ENCODE measurements at regions not wholly inside any gene's neighbourhood (a gene's known extent, or its start where the extent isn't known, plus 50 kb on each side); places are given as distances from the start of the nearest gene placed in this dataset.
"Not testable (repeated sequence)": the region's sequence is repeated elsewhere in the genome, so short reads cannot be mapped to it uniquely, and the experiment has no call there.

DNA sequence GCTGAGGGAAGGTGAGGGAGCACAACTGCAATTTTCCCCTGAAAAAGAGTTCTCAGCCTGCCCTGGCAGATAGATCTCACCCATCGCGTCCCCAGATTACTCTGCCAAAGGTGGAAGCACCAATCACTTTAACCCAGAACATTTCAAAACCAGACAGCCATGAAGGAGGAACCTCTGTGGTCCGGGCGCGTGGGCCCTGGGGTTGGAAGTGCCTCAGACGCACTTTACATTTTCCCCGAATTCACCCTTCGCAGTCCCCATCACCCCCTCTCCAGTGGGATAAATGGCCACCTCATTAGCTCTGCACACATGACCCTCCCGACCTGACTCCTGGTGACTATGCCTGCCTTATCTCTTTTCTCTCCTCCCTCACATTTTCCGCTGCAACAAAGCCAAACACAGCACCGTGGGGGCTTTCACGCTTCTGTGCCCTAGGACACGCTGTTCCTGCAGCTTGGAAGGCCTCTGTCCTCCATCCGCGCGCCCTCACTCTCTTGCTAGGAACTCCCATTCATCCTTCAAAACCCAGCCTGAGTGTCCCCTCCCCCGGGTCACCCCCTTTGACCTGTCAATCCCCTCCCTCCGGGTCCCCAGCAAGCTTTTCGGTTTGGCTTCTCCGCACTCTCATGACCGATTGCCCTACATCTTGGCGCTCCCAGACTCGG lies 68.2 kb upstream of the SPDYE9 start:
- not testable (repeated sequence) for H3K4me1 ChIP-seq (ENCODE audit: insufficient read depth, low read length); H3K9me3 ChIP-seq (ENCODE audit: control insufficient read depth, insufficient read depth, low read length); H3K36me3 ChIP-seq (ENCODE audit: insufficient read depth, low read length)
- H3K9ac ChIP-seq (ENCODE audit: low read depth, low read length), result peak overlapping the region; percentile 47; the same call in 1 of the 2 replicates

DNA sequence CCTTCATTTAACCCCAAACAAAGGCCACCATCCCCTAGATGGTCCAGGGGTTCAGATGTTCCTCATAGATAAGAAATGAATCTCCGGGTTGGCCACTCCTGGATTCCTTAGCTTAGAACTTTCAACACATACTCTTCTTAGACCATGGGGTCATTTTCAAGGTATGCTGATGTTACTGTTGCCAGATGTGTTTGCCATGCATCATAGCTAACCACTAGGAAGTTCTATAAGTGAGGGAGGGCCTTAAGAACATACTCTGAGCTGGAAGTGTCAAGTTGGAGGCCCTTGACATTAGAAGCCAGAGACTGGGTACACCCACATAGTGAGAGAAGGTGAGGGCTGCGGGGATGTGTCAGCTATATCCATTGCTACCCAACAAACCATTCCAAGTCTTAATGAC lies 62.7 kb upstream of the SPDYE9 start:
- not testable (repeated sequence) for H3K9me3 ChIP-seq (ENCODE audit: control insufficient read depth, insufficient read depth, low read length); H3K9ac ChIP-seq (ENCODE audit: low read depth, low read length); H3K36me3 ChIP-seq (ENCODE audit: insufficient read depth, low read length); H3K4me1 ChIP-seq (ENCODE audit: insufficient read depth, low read length)

DNA sequence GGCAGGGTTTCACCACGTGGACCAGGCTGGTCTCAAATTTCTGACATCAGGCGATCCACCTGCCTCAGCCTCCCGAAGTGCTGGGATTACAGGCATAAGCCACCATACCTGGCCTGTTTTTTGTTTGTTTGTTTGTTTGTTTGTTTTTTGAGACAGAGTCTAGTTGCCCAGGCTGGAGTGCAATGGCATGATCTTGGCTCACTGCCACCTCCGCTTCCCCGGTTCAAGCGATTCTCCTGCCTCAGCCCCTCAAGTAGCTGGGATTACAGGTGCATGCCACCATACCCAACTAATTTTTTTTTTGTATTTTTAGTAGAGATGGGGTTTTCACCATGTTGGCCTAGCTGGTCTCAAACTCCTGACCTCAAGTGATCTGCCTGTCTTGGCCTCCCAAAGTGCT lies 61.8 kb upstream of the SPDYE9 start:
- not testable (repeated sequence) for H3K9me3 ChIP-seq (ENCODE audit: control insufficient read depth, insufficient read depth, low read length); H3K4me1 ChIP-seq (ENCODE audit: insufficient read depth, low read length); H3K9ac ChIP-seq (ENCODE audit: low read depth, low read length); H3K36me3 ChIP-seq (ENCODE audit: insufficient read depth, low read length)

DNA sequence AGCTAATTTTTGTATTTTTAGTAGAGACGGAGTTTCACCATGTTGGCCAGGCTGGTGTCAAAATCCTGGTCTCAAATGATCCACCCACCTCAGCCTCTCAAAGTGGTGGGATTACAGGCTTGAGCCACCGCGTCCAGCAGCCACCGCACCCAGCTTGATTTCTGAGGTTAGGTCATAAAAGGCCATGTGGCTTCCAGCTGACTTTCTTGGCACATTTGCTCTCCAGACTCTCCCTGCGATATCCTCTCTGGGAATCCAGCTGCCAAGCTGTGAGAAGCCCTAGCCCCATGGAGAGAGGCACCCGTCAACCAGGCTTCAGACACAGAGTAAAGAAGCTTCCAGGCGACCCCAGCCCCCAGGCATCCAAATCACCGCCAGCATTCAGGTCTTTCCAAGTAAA lies 58.2 kb upstream of the SPDYE9 start:
- not testable (repeated sequence) for H3K4me1 ChIP-seq (ENCODE audit: insufficient read depth, low read length); H3K9ac ChIP-seq (ENCODE audit: low read depth, low read length); H3K9me3 ChIP-seq (ENCODE audit: control insufficient read depth, insufficient read depth, low read length); H3K36me3 ChIP-seq (ENCODE audit: insufficient read depth, low read length)

DNA sequence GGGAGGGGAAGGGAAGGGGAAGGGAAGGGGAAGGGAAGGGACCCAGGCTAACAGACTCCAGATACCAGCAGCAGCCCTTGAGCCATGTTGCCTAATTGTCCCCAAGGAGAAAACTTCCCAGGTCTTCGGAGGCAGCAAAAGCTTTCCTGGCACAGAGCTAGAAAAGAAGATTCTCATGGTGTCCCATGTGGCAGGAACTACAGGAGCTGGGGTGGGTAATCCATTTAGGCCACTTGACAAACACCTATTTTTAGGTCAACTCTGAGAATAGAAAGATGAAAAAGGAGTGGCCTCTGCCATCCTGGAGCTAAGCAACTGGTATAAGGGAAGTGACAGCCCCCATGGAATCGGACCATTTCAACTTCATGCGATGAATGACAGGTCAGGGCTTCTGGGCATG lies 52.1 kb upstream of the SPDYE9 start:
- not testable (repeated sequence) for H3K9me3 ChIP-seq (ENCODE audit: control insufficient read depth, insufficient read depth, low read length); H3K4me1 ChIP-seq (ENCODE audit: insufficient read depth, low read length); H3K36me3 ChIP-seq (ENCODE audit: insufficient read depth, low read length); H3K9ac ChIP-seq (ENCODE audit: low read depth, low read length)
